ENCODE measurements at regions not wholly inside any gene's neighbourhood (a gene's known extent, or its start where the extent isn't known, plus 50 kb on each side); places are given as distances from the start of the nearest gene placed in this dataset.

DNA sequence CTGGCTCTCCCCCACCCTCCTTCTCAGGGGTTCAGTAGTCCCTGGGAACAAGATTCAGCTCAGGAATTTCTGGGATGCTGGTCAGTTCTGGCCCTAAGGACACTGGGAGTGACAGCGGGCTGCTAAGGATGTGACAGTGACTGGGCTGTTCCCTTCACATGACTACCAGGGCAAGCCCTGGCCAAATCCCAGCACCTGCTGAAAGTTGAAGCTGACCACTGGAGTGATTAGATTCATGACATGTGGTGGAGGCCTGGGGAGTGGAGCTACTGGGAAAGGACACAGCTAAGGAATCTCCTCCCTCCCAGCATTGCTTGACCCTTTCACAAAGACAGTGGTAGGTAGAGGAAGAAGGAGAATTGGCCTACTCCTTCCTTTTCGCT lies 204.9 kb downstream of the DAD1 start:
- no peak for DNase-seq (ENCODE audit: extremely low spot score in 2 of 2)
- intact Hi-C loops (cut with DNase I), result no loop called here
- Histone ChIP-seq H3K9me3 (no peaks in the 10 kb centered on the region), H3K27me3 (no peaks in the 10 kb centered on the region), H3K4me1 (no peaks in the 10 kb centered on the region), H3K36me3 (no peaks in the 10 kb centered on the region), H3K27ac (no peak overlapping the region), H3K4me3 (no peak overlapping the region)
- TF ChIP-seq, protein P1, sequence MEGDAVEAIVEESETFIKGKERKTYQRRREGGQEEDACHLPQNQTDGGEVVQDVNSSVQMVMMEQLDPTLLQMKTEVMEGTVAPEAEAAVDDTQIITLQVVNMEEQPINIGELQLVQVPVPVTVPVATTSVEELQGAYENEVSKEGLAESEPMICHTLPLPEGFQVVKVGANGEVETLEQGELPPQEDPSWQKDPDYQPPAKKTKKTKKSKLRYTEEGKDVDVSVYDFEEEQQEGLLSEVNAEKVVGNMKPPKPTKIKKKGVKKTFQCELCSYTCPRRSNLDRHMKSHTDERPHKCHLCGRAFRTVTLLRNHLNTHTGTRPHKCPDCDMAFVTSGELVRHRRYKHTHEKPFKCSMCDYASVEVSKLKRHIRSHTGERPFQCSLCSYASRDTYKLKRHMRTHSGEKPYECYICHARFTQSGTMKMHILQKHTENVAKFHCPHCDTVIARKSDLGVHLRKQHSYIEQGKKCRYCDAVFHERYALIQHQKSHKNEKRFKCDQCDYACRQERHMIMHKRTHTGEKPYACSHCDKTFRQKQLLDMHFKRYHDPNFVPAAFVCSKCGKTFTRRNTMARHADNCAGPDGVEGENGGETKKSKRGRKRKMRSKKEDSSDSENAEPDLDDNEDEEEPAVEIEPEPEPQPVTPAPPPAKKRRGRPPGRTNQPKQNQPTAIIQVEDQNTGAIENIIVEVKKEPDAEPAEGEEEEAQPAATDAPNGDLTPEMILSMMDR (IDR thresholded peaks at IDR 0.05), result no peak
- TF ChIP-seq POLR2A (IDR thresholded peaks at IDR 0.05) (no peak), POLR2AphosphoS5 (IDR thresholded peaks at IDR 0.05; ENCODE audit: insufficient read depth in 1 of 2, low read depth in 1 of 2) (no peak)

DNA sequence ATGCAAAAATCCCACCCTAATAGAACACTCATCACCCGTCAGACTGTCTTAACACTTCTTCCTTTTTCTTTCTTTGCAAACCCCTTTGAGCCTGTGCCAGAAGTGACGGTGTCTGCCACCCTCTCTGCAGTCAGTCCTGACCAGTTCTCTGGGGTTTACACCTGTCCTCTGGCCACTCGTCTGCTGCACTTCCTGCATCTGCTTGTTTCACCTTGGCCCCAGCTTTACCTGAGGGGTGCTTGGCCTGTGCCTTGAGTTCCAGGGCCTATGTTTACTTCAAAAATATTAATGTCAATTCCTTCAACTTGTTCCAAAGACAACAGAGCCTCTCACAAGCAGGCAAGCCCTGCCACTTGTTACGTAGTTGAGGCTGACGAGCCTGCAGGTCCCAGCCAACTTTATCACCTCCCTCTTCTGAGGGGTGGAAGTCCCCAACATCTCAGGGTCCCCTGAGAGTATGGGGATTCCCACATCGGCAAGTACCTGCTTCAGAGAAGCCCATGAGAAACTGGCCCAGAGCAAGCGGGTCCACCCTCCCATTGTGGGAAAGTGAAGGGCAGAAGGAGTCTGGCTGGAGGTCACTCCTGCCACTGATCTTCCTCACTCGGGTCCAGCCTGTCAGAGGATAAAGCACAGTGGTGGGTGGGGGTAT lies 205.4 kb downstream of the DAD1 start:
- intact Hi-C loops (cut with DNase I), result no loop called here
- H3K9me3 ChIP-seq, result no peaks in the 10 kb centered on the region
- H3K27ac ChIP-seq, result no peak overlapping the region
- no peaks in the 10 kb centered on the region for H3K4me1 ChIP-seq
- no peaks in the 10 kb centered on the region for H3K27me3 ChIP-seq
- H3K36me3 ChIP-seq, result no peaks in the 10 kb centered on the region
- DNase-seq (ENCODE audit: extremely low spot score in 2 of 2), result no peak
- TF ChIP-seq, protein P1 (IDR thresholded peaks at IDR 0.05), result no peak
- TF ChIP-seq POLR2A (IDR thresholded peaks at IDR 0.05) (no peak), POLR2AphosphoS5 (IDR thresholded peaks at IDR 0.05; ENCODE audit: insufficient read depth in 1 of 2, low read depth in 1 of 2) (no peak)
- no peak overlapping the region for H3K4me3 ChIP-seq

DNA sequence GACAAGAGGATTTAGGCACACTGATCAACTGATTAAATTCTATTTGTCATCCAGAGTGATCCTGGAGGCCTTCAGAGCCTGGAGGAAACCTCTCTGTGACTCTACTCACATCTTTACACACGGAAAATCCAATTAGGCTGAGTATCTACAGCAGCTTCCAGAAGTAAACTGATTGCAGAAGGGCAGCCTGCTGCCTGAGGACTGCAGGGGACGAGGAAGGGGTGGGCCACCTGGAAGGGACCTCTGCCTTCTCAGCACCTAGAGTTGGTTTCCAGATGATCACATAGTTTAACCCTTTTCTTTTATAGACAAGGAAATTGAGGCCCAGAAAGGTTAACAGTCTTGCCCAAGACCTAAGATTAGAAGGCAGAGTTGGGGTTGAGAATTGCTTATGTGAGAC lies 206.1 kb downstream of the DAD1 start:
- TF ChIP-seq POLR2AphosphoS5 (IDR thresholded peaks at IDR 0.05; ENCODE audit: insufficient read depth in 1 of 2, low read depth in 1 of 2), result no peak
- H3K4me1 ChIP-seq, result no peaks in the 10 kb centered on the region
- H3K36me3 ChIP-seq, result no peaks in the 10 kb centered on the region
- no peaks in the 10 kb centered on the region for H3K9me3 ChIP-seq
- H3K27me3 ChIP-seq, result no peaks in the 10 kb centered on the region
- intact Hi-C loops (cut with DNase I), result no loop called here
- no peak overlapping the region for H3K4me3 ChIP-seq
- no peak overlapping the region for H3K27ac ChIP-seq
- DNase-seq (ENCODE audit: extremely low spot score in 2 of 2), result no peak

DNA sequence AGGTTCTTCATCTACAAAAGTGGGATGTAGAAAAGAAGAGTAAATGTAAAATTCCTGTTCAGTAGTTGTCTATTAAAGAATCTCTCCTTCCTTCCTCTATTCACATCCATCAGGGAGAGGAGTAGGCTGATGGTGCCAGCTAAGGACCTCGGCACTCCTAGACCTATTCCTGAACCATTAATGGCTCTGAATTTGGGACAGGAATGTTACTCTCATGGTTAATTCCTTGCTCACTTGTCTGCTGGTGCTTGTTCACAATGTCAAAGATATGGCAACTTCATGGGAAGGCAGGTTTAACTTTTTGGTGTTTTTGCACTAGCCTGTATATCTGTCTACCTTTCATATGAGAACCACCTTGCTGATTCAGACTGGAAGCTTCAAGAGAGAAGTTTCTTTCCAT lies 206.6 kb downstream of the DAD1 start:
- H3K27me3 ChIP-seq, result no peaks in the 10 kb centered on the region
- no peaks in the 10 kb centered on the region for H3K36me3 ChIP-seq
- DNase-seq (ENCODE audit: extremely low spot score in 2 of 2), result no peak
- H3K27ac ChIP-seq, result no peak overlapping the region
- H3K4me3 ChIP-seq, result no peak overlapping the region
- TF ChIP-seq POLR2A (IDR thresholded peaks at IDR 0.05) (no peak), POLR2AphosphoS5 (IDR thresholded peaks at IDR 0.05; ENCODE audit: insufficient read depth in 1 of 2, low read depth in 1 of 2) (no peak)
- TF ChIP-seq, protein P1 (IDR thresholded peaks at IDR 0.05), result no peak
- H3K9me3 ChIP-seq, result no peaks in the 10 kb centered on the region
- no peaks in the 10 kb centered on the region for H3K4me1 ChIP-seq
- intact Hi-C loops (cut with DNase I), result no loop called here

DNA sequence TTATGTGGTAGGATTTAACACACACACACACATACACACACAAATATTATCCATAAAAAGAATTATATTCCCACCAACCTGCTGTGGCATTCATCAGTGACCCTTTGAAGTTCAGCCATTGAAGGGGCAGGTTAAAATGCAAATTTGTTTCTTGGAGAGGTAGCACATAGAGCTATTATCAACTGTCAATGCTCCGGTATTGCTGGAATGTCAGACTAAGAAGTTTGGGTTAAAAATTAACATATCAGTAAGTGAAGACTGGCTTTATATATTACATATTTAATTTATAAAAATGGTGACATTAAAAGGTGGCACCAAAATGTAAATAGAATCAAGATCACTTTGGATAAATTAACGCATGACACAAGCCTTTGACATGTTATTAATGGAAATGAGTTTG lies 207.3 kb downstream of the DAD1 start:
- H3K36me3 ChIP-seq, result no peaks in the 10 kb centered on the region
- no peak overlapping the region for H3K27ac ChIP-seq
- no peaks in the 10 kb centered on the region for H3K4me1 ChIP-seq
- H3K27me3 ChIP-seq, result no peaks in the 10 kb centered on the region
- H3K9me3 ChIP-seq, result no peaks in the 10 kb centered on the region
- no peak overlapping the region for H3K4me3 ChIP-seq
- intact Hi-C loops (cut with DNase I), result no loop called here
- TF ChIP-seq, protein P1 (IDR thresholded peaks at IDR 0.05), result no peak
- TF ChIP-seq POLR2A (IDR thresholded peaks at IDR 0.05) (no peak), POLR2AphosphoS5 (IDR thresholded peaks at IDR 0.05; ENCODE audit: insufficient read depth in 1 of 2, low read depth in 1 of 2) (no peak)
- no peak for DNase-seq (ENCODE audit: extremely low spot score in 2 of 2)

Data from vagina (tissue), 2 donors.